Spleen (tissue), 11 donors: ENCODE measurements at regions not wholly inside any gene's neighbourhood (a gene's known extent, or its start where the extent isn't known, plus 50 kb on each side); places are given as distances from the start of the nearest gene placed in this dataset.

Source experiments
- DNase-seq: peaks from one replicate; pipeline ENCODE4 v3.0.0-alpha.2; 2020
- H3K27ac ChIP-seq, 8 donors: fragments of 200-600 bp; sonication (generic) in 7 of 8; 1 replicate in 4 of 8; 2 replicates in 4 of 8; pipeline versions ENCODE4 v1.5.0 to v1.8.0; 2016 to 2021; ENCODE audit warnings: inconsistent platforms in 4 of 8, mild to moderate bottlenecking in 4 of 8, moderate library complexity in 1 of 8
- H3K27me3 ChIP-seq, 7 donors: fragments of 200-600 bp; sonication (generic) in 6 of 7; replicated peaks in 1 of 7; 1 replicate in 4 of 7; 2 replicates in 3 of 7; pipeline versions ENCODE4 v1.5.0 to v1.8.0; 2016 to 2021; ENCODE audit warnings: inconsistent platforms in 3 of 7, mild to moderate bottlenecking in 1 of 7
- H3K36me3 ChIP-seq, 6 donors: fragments of 200-600 bp; sonication (generic) in 5 of 6; 1 replicate in 4 of 6; 2 replicates in 2 of 6; pipeline versions ENCODE4 v1.5.0 to v1.8.0; 2016 to 2021; ENCODE audit warnings: inconsistent platforms in 2 of 6
- H3K4me1 ChIP-seq, 6 donors: fragments of 200-600 bp; sonication (generic) in 5 of 6; 1 replicate in 3 of 6; 2 replicates in 3 of 6; pipeline versions ENCODE4 v1.5.0 to v1.8.0; 2016 to 2021; ENCODE audit warnings: inconsistent platforms in 3 of 6
- H3K4me3 ChIP-seq, 8 donors: fragments of 200-600 bp; sonication (generic) in 7 of 8; 1 replicate in 4 of 8; 2 replicates in 4 of 8; pipeline versions ENCODE4 v1.5.0 to v1.8.0; 2016 to 2021; ENCODE audit warnings: inconsistent platforms in 4 of 8, mild to moderate bottlenecking in 4 of 8, moderate library complexity in 2 of 8
- H3K9me3 ChIP-seq, 8 donors: fragments of 200-600 bp; sonication (generic) in 7 of 8; 1 replicate in 4 of 8; 2 replicates in 4 of 8; pipeline versions ENCODE4 v1.5.0 to v1.8.0; 2016 to 2021; ENCODE audit warnings: inconsistent platforms in 4 of 8
- POLR2A ChIP-seq, 3 donors: fragments of 450-650 bp; IDR thresholded peaks; one replicate each; pipeline ENCODE4 v1.5.1; 2017; ENCODE audit warnings: antibody characterized with exemption in 3 of 3, mild to moderate bottlenecking in 1 of 3
- POLR2AphosphoS5 ChIP-seq, 3 donors: sonication (generic); formaldehyde crosslinking; IDR thresholded peaks; one replicate each; pipeline ENCODE4 v1.5.1; 2017; ENCODE audit warnings: antibody characterized with exemption in 3 of 3
- WGBS, 5 donors: extraction: QIAGEN DNeasy Blood & Tissue Kit in 3 of 5; methylation state at CpG; one replicate each; pipeline versions ENCODE4 v1.1.5 to v1.1.7; 2013 to 2018; 5-methylcytosine and 5-hydroxymethylcytosine counted together
- intact Hi-C: fragments of 100-400 bp; cut with DNase I; formaldehyde crosslinking; loops from one replicate; pipeline ENCODE4 v1.15.0; 2023; ENCODE audit warnings: low total_unique reads
- TF ChIP-seq, protein P1 (sequence below), 11 experiments: fragments of 200-600 bp in 7 of 11; fragments of 450-650 bp in 4 of 11; sonication (generic) in 4 of 11; IDR thresholded peaks in 8 of 11; conservative IDR thresholded peaks in 3 of 11; 1 replicate in 7 of 11; 2 replicates in 4 of 11; pipeline versions ENCODE4 v1.4.0 to v1.8.0; 2016 to 2021; ENCODE audit warnings: antibody characterized with exemption in 11 of 11, inconsistent platforms in 4 of 11, mild to moderate bottlenecking in 1 of 11
- donor health status: healthy with polysubstance abuse.
- donor health status: DM: no; HTN: no; CAD: no; lungs with moderate emphysema.
- donor health status: DM: no; HTN: no; CAD: no.
- donor health status: Bipolar disorder and iron deficiency.
- donor health status: healthy.
- donor health status: DM: no; HTN: no; CAD: no.
- donor health status: DM: yes; HTN: yes; CAD: no.

DNA sequence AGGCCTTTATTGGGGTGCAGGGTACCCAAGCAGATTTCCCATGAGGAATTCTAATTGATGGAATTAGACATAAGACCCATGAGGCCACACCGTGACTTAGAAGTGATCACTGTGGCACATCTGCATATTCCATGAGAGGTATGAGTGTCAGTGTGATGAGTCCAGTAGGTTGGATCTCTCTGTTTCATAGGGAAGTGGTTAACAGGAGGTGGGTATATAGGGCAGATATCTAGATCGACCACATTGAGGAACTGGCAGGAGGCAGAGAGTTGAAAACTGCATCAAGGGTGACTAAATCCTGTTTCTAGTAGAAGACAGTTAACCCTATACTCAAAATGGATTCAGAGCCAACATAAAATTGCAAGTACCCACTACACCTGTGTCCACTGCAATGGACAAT is 68.6 kb upstream of the MIR17HG start:
- H3K27ac ChIP-seq = no peak overlapping the region
- H3K36me3 ChIP-seq = no peaks in the 10 kb centered on the region
- no peaks in the 10 kb centered on the region for H3K9me3 ChIP-seq
- intact Hi-C loops = no loop called here
- DNase-seq = no peak
- no peak for TF ChIP-seq POLR2AphosphoS5 (IDR thresholded peaks at IDR 0.05)
- TF ChIP-seq POLR2A (IDR thresholded peaks at IDR 0.05) = no peak
- TF ChIP-seq, protein P1, sequence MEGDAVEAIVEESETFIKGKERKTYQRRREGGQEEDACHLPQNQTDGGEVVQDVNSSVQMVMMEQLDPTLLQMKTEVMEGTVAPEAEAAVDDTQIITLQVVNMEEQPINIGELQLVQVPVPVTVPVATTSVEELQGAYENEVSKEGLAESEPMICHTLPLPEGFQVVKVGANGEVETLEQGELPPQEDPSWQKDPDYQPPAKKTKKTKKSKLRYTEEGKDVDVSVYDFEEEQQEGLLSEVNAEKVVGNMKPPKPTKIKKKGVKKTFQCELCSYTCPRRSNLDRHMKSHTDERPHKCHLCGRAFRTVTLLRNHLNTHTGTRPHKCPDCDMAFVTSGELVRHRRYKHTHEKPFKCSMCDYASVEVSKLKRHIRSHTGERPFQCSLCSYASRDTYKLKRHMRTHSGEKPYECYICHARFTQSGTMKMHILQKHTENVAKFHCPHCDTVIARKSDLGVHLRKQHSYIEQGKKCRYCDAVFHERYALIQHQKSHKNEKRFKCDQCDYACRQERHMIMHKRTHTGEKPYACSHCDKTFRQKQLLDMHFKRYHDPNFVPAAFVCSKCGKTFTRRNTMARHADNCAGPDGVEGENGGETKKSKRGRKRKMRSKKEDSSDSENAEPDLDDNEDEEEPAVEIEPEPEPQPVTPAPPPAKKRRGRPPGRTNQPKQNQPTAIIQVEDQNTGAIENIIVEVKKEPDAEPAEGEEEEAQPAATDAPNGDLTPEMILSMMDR (IDR thresholded peaks at IDR 0.05 in 8 of 11, conservative IDR thresholded peaks at IDR 0.05 in 3 of 11) = no peak
- no peaks in the 10 kb centered on the region for H3K27me3 ChIP-seq
- 25 to 57% (median 36%) methylated on average over 2 of the region's 2 CpGs for WGBS, 5 donors
- no peaks in the 10 kb centered on the region for H3K4me1 ChIP-seq
- H3K4me3 ChIP-seq = no peak overlapping the region

DNA sequence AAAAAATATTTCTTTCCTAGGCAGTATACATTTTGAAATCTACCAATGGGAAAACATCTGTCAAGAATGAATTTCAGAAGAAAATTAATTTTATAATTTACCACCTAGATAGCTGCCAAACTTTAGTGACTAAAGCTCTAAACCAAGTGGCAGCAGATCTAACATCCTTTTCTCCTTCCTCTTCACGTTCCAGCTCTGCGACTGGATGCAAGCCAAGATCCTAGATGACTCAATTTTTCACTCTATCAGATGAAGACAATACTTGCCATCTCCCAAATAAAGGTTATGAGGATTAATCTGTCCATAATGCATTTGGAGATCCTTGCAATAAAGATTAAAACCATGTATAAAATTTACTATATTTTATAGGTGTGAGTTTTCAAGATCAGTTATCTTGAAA is 66.7 kb upstream of the MIR17HG start:
- 7 to 25% (median 22%) methylated on average over 2 of the region's 2 CpGs for WGBS, 5 donors
- Histone ChIP-seq H3K27ac (no peak overlapping the region), H3K27me3 (no peaks in the 10 kb centered on the region), H3K9me3 (no peaks in the 10 kb centered on the region), H3K36me3 (no peaks in the 10 kb centered on the region), H3K4me1 (no peaks in the 10 kb centered on the region), H3K4me3 (no peak overlapping the region)
- no peak for DNase-seq
- intact Hi-C loops = no loop called here
- TF ChIP-seq, protein P1 (IDR thresholded peaks at IDR 0.05 in 8 of 11, conservative IDR thresholded peaks at IDR 0.05 in 3 of 11) = no peak
- TF ChIP-seq POLR2A (IDR thresholded peaks at IDR 0.05) (no peak), POLR2AphosphoS5 (IDR thresholded peaks at IDR 0.05) (no peak)

DNA sequence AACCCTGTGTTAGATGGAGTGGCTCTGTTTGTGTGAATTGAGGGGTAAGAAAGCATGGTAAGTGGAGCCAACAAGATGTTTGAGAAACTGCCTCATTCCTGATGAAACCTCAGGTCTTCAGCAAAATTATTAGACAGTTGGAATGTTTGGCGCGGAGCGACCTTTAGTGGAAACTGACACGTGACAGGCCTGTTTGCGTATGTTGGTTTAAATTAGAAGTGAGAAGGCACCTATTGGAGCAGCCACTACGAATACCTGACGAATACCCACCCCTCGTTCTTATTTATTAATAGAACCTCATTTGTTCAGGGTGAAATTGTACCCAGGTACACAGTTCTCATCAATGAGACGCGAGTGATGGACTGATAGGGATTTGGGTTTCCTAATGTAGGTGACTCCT is 63.2 kb upstream of the MIR17HG start:
- H3K27me3 ChIP-seq = no peaks in the 10 kb centered on the region
- no peaks in the 10 kb centered on the region for H3K4me1 ChIP-seq
- no peak overlapping the region for H3K4me3 ChIP-seq
- DNase-seq = no peak
- no peaks in the 10 kb centered on the region for H3K36me3 ChIP-seq
- TF ChIP-seq, protein P1 (IDR thresholded peaks at IDR 0.05 in 8 of 11, conservative IDR thresholded peaks at IDR 0.05 in 3 of 11) = no peak
- TF ChIP-seq POLR2AphosphoS5 (IDR thresholded peaks at IDR 0.05) = no peak
- TF ChIP-seq POLR2A (IDR thresholded peaks at IDR 0.05) = no peak
- no peak overlapping the region for H3K27ac ChIP-seq
- intact Hi-C loops = no loop called here
- 91 to 94% (median 93%) methylated on average over 10 of the region's 10 CpGs for WGBS, 5 donors
- H3K9me3 ChIP-seq = peaks cover 0 to 8% (median 0%) of the 10 kb centered on the region in 8 donors

DNA sequence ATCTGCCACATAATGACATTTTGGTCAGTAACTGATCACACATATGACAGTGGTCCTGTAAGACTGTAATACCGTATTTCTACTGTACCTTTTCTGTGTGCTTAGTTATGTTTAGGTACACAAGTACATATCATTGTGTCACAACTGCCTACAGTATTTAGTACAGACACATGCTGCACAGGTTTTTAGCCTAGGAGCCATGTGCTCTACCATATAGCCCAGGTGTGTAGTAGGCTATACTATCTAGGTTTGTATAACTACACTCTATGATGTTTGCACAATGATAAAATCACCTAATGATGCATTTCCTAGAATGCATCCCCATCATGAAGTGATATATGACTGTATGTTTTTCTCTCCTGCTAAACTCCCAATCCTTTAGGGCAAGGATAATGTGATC is 61.2 kb upstream of the MIR17HG start:
- WGBS, 5 donors = 89 to 100% (median 94%) methylated on average over 1 of the region's 1 CpG
- no peak overlapping the region for H3K4me3 ChIP-seq
- no peaks in the 10 kb centered on the region for H3K27me3 ChIP-seq
- no peak overlapping the region for H3K27ac ChIP-seq
- DNase-seq = no peak
- intact Hi-C loops = no loop called here
- TF ChIP-seq POLR2AphosphoS5 (IDR thresholded peaks at IDR 0.05) (no peak), POLR2A (IDR thresholded peaks at IDR 0.05) (no peak)
- TF ChIP-seq, protein P1 (IDR thresholded peaks at IDR 0.05 in 8 of 11, conservative IDR thresholded peaks at IDR 0.05 in 3 of 11) = no peak
- H3K9me3 ChIP-seq = peaks cover 0 to 8% (median 0%) of the 10 kb centered on the region in 8 donors
- no peaks in the 10 kb centered on the region for H3K4me1 ChIP-seq
- H3K36me3 ChIP-seq = no peaks in the 10 kb centered on the region
